ENCODE measurements at regions not wholly inside any gene's neighbourhood (a gene's known extent, or its start where the extent isn't known, plus 50 kb on each side); places are given as distances from the start of the nearest gene placed in this dataset.

DNA sequence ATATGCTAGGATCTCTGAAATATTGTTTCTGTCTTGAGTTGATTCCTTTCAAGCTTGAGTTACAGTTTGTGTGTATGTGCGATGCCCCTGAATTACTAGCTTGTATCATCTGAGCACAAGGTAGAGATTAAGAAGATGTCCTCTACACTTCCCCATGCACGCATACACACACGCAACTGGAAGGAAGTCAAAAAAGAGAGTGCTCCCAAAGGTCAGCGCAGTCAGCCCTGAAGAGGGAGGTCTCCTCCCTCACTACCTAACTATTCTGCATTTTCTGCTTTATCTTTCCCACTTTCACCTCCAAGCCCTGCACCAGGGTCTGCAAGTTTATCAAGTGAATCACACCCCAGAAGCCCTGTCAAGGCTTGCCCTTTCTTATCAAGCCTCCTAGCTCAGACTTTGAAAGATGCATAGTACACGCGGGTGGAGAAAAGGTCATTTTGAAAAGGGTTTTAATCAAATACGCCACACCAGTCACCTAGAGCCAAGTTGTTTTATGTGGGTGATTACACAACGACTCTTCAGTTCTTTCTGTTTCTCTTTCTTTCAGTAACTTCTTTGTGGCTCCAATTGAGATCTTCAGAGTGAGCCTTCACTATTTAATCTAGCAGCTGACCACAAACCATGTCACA, 127.7 kb downstream of the ASB9 start:
- DNase-seq (ENCODE audit: low read depth, low spot score) = no peak
- CTCF ChIA-PET = interaction anchor here (0.6 to 1.3 kb wide), 5 partner anchors 17 to 1046 kb away, joined by 3 read pairs; no protein-coding TSS in a partner anchor
- no peak for TF ChIP-seq CTCF (IDR thresholded peaks at IDR 0.05; ENCODE audit: insufficient read depth, low read length, missing control alignments)
- POLR2A ChIA-PET = no interaction called here
- H3K4me3 ChIP-seq (ENCODE audit: low read depth, low read length) = no peak overlapping the region

DNA sequence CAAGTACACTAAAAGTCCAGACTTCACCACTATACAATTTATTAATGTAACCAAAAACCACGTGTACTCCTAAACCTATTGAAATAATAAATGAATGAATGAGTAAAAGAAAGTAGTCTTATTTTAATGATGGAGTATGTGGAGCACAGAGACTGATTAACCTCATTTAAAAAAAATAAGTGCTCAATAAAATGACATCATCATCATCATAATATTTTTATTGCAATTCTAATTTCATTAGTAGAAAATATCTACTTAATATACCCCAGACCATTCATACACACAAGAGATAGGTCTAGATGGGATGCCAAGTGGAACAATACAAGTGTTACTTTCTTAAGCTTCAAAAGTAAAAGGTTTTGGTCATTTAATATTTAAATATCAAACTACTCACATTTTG, 133.1 kb downstream of the ASB9 start:
- H3K4me3 ChIP-seq (ENCODE audit: low read depth, low read length) = no peak overlapping the region
- POLR2A ChIA-PET = no interaction called here
- DNase-seq (ENCODE audit: low read depth, low spot score) = no peak
- CTCF ChIA-PET = no interaction called here
- no peak for TF ChIP-seq CTCF (IDR thresholded peaks at IDR 0.05; ENCODE audit: insufficient read depth, low read length, missing control alignments)

DNA sequence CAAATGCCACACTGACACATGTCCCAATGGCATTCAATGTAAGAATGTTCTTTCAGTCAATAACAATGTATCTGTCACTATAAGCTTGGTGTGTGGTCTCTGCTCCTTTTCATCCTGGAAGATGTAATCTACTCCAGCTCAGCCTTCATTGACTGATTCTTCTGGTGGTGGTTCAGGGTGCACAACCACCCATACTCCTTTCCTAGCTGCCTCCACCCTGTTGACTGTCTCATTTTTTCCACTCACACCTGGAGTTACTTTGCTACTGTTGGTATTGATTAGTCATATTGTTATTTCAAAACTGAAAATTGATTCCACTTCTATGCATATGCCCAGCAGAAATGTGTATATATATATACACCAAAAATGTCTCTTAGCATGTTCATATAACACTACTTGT, 140.5 kb downstream of the ASB9 start:
- POLR2A ChIA-PET = no interaction called here
- TF ChIP-seq CTCF (IDR thresholded peaks at IDR 0.05; ENCODE audit: insufficient read depth, low read length, missing control alignments) = no peak
- CTCF ChIA-PET = no interaction called here
- no peak for DNase-seq (ENCODE audit: low read depth, low spot score)
- H3K4me3 ChIP-seq (ENCODE audit: low read depth, low read length) = no peak overlapping the region

- no peak for TF ChIP-seq CTCF (IDR thresholded peaks at IDR 0.05; ENCODE audit: insufficient read depth, low read length, missing control alignments)
- ChIA-PET POLR2A (no interaction called here), CTCF (no interaction called here)
- DNase-seq (ENCODE audit: low read depth, low spot score) = no peak
- H3K4me3 ChIP-seq (ENCODE audit: low read depth, low read length) = no peak overlapping the region
Measured at GRCh38 chrX:15128861-15129260, 141.0 kb downstream of the ASB9 start.

- TF ChIP-seq CTCF (IDR thresholded peaks at IDR 0.05; ENCODE audit: insufficient read depth, low read length, missing control alignments) = no peak
- DNase-seq (ENCODE audit: low read depth, low spot score) = no peak
- no peak overlapping the region for H3K4me3 ChIP-seq (ENCODE audit: low read depth, low read length)
- ChIA-PET CTCF (no interaction called here), POLR2A (no interaction called here)
Measured at GRCh38 chrX:15127010-15127409, 142.9 kb downstream of the ASB9 start.

GRCh38 chrX:15116900-15117299, 153.0 kb downstream of the ASB9 start:
- no peak for DNase-seq (ENCODE audit: low read depth, low spot score)
- ChIA-PET CTCF (no interaction called here), POLR2A (no interaction called here)

More at GRCh38 chrX:15116900-15117299, 153.0 kb downstream of the ASB9 start:
- H3K4me3 ChIP-seq (ENCODE audit: low read depth, low read length) = no peak overlapping the region
- TF ChIP-seq CTCF (IDR thresholded peaks at IDR 0.05; ENCODE audit: insufficient read depth, low read length, missing control alignments) = no peak
